DMS 273 treated with DMSO at 0.1 percent for 48 hours (cell line): ENCODE measurements at regions not wholly inside any gene's neighbourhood (a gene's known extent, or its start where the extent isn't known, plus 50 kb on each side); places are given as distances from the start of the nearest gene placed in this dataset.
"Not testable (repeated sequence)": the region's sequence is repeated elsewhere in the genome, so short reads cannot be mapped to it uniquely, and the experiment has no call there.

Source experiments
- DNase-seq: peaks from one replicate; lab custom pipeline; 2025; lab: John Stamatoyannopoulos, UW

- DNase-seq: not testable (repeated sequence)
Measured at GRCh38 chr3:72028307-72028706, 243.4 kb upstream of the PROK2 start.

- DNase-seq: not testable (repeated sequence)
Measured at GRCh38 chr3:72027728-72028127, 242.8 kb upstream of the PROK2 start.

- no peak for DNase-seq
Measured at GRCh38 chr3:72022027-72022426, 237.1 kb upstream of the PROK2 start.

GRCh38 chr3:72021531-72021930, 236.6 kb upstream of the PROK2 start:
- no peak for DNase-seq

- no peak for DNase-seq
Measured at GRCh38 chr3:72018343-72018984, 233.5 kb upstream of the PROK2 start.

GRCh38 chr3:72017935-72018334, 233.0 kb upstream of the PROK2 start:
- no peak for DNase-seq

GRCh38 chr3:72017311-72017710, 232.4 kb upstream of the PROK2 start:
- no peak for DNase-seq

- DNase-seq: no peak
Measured at GRCh38 chr3:72015463-72015862, 230.5 kb upstream of the PROK2 start.

GRCh38 chr3:72013084-72013483, 228.1 kb upstream of the PROK2 start:
- DNase-seq: no peak

GRCh38 chr3:72012363-72012762, 227.4 kb upstream of the PROK2 start:
- DNase-seq: no peak

GRCh38 chr3:72011485-72011884, 226.5 kb upstream of the PROK2 start:
- no peak for DNase-seq

- DNase-seq: no peak
Measured at GRCh38 chr3:72009851-72010443, 225.0 kb upstream of the PROK2 start.

GRCh38 chr3:72008226-72008996, 223.5 kb upstream of the PROK2 start:
- DNase-seq: no peak

GRCh38 chr3:72006631-72007556, 221.9 kb upstream of the PROK2 start:
- DNase-seq: no peak

GRCh38 chr3:72004749-72005292, 219.9 kb upstream of the PROK2 start:
- no peak for DNase-seq

GRCh38 chr3:72003936-72004335, 219.0 kb upstream of the PROK2 start:
- DNase-seq: no peak

GRCh38 chr3:72001758-72002157, 216.8 kb upstream of the PROK2 start:
- DNase-seq: no peak

GRCh38 chr3:71998995-71999673, 214.2 kb upstream of the PROK2 start:
- no peak for DNase-seq

- no peak for DNase-seq
Measured at GRCh38 chr3:71997066-71997653, 212.2 kb upstream of the PROK2 start.

GRCh38 chr3:71994906-71995305, 210.0 kb upstream of the PROK2 start:
- DNase-seq: no peak

- DNase-seq: no peak
Measured at GRCh38 chr3:71994203-71994602, 209.3 kb upstream of the PROK2 start.
